GM12892 (cell line): ENCODE measurements at regions not wholly inside any gene's neighbourhood (a gene's known extent, or its start where the extent isn't known, plus 50 kb on each side); places are given as distances from the start of the nearest gene placed in this dataset.

Source experiments
- POLR2A ChIP-seq: IDR thresholded peaks from 2 replicates; pipeline ENCODE4 v1.6.1; 2011; ENCODE audit warnings: low read depth, low read length, control low read depth
- POLR2AphosphoS5 ChIP-seq: IDR thresholded peaks from 2 replicates; pipeline ENCODE4 v1.6.1; 2011; ENCODE audit warnings: low read depth, low read length, control low read depth
- TAF1 ChIP-seq: IDR thresholded peaks from 2 replicates; pipeline ENCODE4 v1.6.1; 2011; ENCODE audit warnings: low read depth, mild to moderate bottlenecking, control low read depth, low read length, borderline replicate concordance

DNA sequence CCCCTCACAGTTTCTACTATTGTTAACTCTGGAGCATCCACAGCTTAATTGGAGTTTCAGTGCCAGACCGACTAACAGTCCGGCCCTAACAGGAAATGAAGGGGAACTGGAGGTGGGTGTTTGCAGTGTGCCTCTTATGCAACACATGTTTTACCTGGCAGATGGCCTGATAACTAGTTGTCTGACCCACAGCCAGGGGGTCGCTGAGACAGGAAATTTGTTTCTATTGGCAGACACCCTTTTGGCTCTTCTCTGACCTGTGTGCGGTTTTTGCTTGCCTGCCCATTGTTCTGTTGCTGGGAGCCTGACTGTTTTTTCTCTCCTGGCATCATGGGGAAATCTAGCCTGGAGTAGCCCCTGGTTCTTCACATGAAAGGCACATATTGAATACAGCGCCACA lies 1329.8 kb downstream of the DSC3 start:
- TF ChIP-seq POLR2A (no peak), POLR2AphosphoS5 (no peak), TAF1 (no peak)
